Neuron (in vitro differentiated cells): ENCODE measurements at regions not wholly inside any gene's neighbourhood (a gene's known extent, or its start where the extent isn't known, plus 50 kb on each side); places are given as distances from the start of the nearest gene placed in this dataset.
"Not testable (repeated sequence)": the region's sequence is repeated elsewhere in the genome, so short reads cannot be mapped to it uniquely, and the experiment has no call there.

Source experiments
- H2AFZ ChIP-seq: one replicate; pipeline ENCODE4 v1.6.1; 2013; ENCODE audit warnings: low read depth, mild to moderate bottlenecking, inconsistent platforms, low read length, moderate library complexity
- H3K27me3 ChIP-seq: one replicate; pipeline ENCODE4 v1.6.1; 2013; ENCODE audit warnings: low read length; ENCODE audit not compliant: insufficient read depth
- H3K36me3 ChIP-seq: one replicate; pipeline ENCODE4 v1.6.1; 2013; ENCODE audit warnings: low read length; ENCODE audit not compliant: insufficient read depth
- H3K4me1 ChIP-seq: one replicate; pipeline ENCODE4 v1.6.1; 2013; ENCODE audit warnings: low read length; ENCODE audit not compliant: insufficient read depth
- H3K4me3 ChIP-seq: 2 replicates; pipeline ENCODE4 v1.5.1; 2013; ENCODE audit warnings: mild to moderate bottlenecking, low read length, moderate library complexity
- H3K9me3 ChIP-seq: one replicate; pipeline ENCODE4 v1.6.1; 2013; ENCODE audit warnings: low read length

DNA sequence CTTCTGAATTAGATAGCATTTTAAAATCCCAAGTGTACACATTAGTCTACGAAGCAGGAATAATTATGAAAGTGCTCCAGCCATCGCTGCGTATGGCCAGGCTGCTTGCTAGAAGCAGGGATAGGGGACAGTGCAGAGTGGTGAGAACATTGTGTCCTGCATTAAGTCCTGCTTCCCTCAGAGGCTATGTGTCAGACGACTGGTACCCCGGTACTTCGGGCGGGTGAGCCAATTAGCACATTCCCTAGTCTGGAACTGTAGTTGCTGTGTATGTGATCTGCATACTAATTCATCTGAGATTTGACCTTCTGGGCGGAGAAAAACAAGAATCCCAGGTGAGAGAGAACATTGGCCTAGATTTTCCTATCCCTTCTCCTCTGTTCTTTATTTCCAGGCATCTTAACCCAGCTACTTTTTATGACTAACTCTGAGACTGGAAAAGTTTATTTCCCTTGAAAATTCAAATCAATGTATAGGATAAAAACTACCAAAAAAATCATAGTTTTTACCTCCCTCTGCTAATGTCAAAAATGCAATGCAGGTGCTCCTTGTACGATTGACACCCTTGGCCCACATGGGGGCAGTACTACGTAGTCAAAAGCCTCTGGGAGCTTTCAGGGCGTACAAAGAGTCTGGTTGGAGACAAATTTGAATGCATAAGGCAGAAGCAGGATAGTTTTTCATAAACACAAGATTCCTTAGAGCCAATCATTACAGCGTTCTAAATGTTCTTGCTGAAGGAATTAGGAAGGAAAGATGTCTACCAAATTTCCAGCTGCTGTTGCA lies 764.3 kb downstream of the NOVA1 start:
- H3K27me3 ChIP-seq: no peaks in the 10 kb centered on the region
- H3K4me1 ChIP-seq: peaks cover 3% of the 10 kb centered on the region
- peaks cover 20% of the 10 kb centered on the region for H3K36me3 ChIP-seq
- no peak overlapping the region for H2AFZ ChIP-seq
- no peaks in the 10 kb centered on the region for H3K9me3 ChIP-seq
- no peak overlapping the region for H3K4me3 ChIP-seq

DNA sequence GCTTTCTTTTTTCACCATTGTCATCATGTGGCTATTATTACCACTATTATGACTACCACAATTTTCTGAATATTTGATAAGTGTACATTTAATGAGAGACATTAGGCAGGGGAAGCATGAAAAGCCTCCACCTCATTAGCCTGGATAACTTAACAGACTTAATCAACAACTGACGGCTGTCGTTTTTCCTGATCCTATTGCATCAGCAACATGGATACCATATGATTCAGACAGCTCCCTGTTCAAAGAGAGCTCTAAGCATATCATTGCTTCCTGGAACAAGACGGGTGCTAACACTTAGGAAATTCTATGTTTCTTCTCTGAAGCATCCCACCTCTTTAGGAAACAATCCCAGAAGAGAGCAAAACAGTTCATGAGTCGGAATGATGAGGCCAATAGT lies 765.2 kb downstream of the NOVA1 start:
- H3K4me1 ChIP-seq: peaks cover 3% of the 10 kb centered on the region
- H2AFZ ChIP-seq: no peak overlapping the region
- no peaks in the 10 kb centered on the region for H3K9me3 ChIP-seq
- peaks cover 21% of the 10 kb centered on the region for H3K36me3 ChIP-seq
- no peaks in the 10 kb centered on the region for H3K27me3 ChIP-seq
- no peak overlapping the region for H3K4me3 ChIP-seq

GRCh38 chr14:25828562-25828961 lies 769.3 kb downstream of the NOVA1 start:
- H3K36me3 ChIP-seq: peaks cover 16% of the 10 kb centered on the region
- H3K4me3 ChIP-seq: no peak overlapping the region
- H3K9me3 ChIP-seq: no peaks in the 10 kb centered on the region
- no peaks in the 10 kb centered on the region for H3K4me1 ChIP-seq
- H2AFZ ChIP-seq: no peak overlapping the region
- no peaks in the 10 kb centered on the region for H3K27me3 ChIP-seq

- no peaks in the 10 kb centered on the region for H3K27me3 ChIP-seq
- peaks cover 11% of the 10 kb centered on the region for H3K36me3 ChIP-seq
- no peak overlapping the region for H2AFZ ChIP-seq
- H3K4me1 ChIP-seq: no peaks in the 10 kb centered on the region
- no peaks in the 10 kb centered on the region for H3K9me3 ChIP-seq
- H3K4me3 ChIP-seq: no peak overlapping the region
These were observed 771.7 kb downstream of the NOVA1 start for GRCh38 chr14:25826105-25826504.

DNA sequence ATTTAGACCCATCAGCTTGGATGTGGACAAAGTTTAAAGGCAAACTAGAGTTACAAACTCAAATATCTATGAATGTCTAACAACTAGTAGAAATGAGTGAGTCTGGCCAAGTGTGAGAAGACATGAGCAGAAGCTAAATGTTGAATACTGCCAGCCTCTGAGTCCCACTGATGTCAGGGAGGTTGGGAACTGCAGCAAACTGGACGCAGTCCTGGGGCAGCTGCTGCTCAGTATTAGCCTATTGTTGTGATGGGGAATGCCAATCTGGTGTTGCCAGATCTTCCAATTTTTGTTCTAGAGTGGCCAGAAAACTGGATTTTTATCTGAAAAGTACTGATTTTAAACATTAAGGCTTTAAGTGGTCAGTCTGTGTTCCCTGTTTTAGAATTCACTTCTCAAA lies 770.4 kb upstream of the STXBP6 start:
- H3K27me3 ChIP-seq: no peaks in the 10 kb centered on the region
- no peak overlapping the region for H2AFZ ChIP-seq
- no peak overlapping the region for H3K4me3 ChIP-seq
- H3K9me3 ChIP-seq: no peaks in the 10 kb centered on the region
- no peaks in the 10 kb centered on the region for H3K4me1 ChIP-seq
- H3K36me3 ChIP-seq: peaks cover 2% of the 10 kb centered on the region

GRCh38 chr14:25814622-25815021 lies 764.7 kb upstream of the STXBP6 start:
- not testable (repeated sequence) for H3K4me3 ChIP-seq, H3K27me3 ChIP-seq, H3K36me3 ChIP-seq, H3K9me3 ChIP-seq, H2AFZ ChIP-seq, H3K4me1 ChIP-seq

- no peaks in the 10 kb centered on the region for H3K36me3 ChIP-seq
These were observed 753.6 kb upstream of the STXBP6 start for GRCh38 chr14:25803386-25804018.

DNA sequence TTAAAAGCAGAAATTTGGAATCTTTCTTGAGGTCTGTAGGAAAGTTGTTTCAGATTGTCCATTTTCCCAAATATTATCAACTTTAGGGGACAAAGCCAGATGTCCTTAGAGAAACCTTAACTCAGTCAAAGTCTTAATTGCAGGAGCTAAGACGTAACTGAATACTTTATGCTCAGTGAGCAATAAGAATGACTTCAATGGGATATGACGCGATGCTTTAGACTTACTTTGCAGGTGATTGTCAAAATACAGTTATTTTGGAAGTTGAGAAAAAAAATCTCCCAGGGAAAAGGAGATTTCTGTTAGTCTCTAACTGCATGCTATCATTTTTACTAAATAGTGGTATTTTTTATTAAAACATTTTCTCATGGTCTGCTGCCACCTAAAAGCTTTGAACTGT lies 750.9 kb upstream of the STXBP6 start:
- Histone ChIP-seq H3K4me1 (no peaks in the 10 kb centered on the region), H2AFZ (no peak overlapping the region), H3K4me3 (no peak overlapping the region), H3K9me3 (no peaks in the 10 kb centered on the region), H3K36me3 (no peaks in the 10 kb centered on the region), H3K27me3 (no peaks in the 10 kb centered on the region)

More at GRCh38 chr14:25803386-25804018, 753.6 kb upstream of the STXBP6 start:
- Histone ChIP-seq H2AFZ (no peak overlapping the region), H3K4me3 (no peak overlapping the region), H3K27me3 (no peaks in the 10 kb centered on the region), H3K9me3 (no peaks in the 10 kb centered on the region), H3K4me1 (no peaks in the 10 kb centered on the region)

- no peak overlapping the region for H2AFZ ChIP-seq
- H3K9me3 ChIP-seq: peaks cover 2% of the 10 kb centered on the region
- no peak overlapping the region for H3K4me3 ChIP-seq
- no peaks in the 10 kb centered on the region for H3K27me3 ChIP-seq
- peaks cover 6% of the 10 kb centered on the region for H3K36me3 ChIP-seq
- no peaks in the 10 kb centered on the region for H3K4me1 ChIP-seq
These were observed 738.3 kb upstream of the STXBP6 start for GRCh38 chr14:25788252-25788651.

DNA sequence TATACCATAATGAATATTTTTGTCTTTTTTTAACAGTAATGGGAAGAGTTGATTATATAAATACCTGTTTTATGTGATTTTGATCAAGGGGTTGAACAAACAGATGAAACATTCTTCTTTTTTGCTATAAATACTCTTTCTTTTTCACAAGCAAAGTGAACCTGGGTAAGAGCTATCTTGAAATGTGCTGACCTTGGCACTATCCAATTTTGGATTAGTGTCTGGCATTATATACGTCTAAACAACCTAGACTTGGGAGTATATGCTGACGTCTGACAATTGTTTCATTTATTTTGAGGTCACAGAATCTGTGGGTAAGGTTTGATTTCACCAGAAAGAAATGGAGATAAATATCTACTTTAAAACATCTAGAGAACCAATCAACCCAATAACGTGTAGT lies 716.0 kb upstream of the STXBP6 start:
- no peak overlapping the region for H2AFZ ChIP-seq
- H3K4me1 ChIP-seq: peaks cover 10% of the 10 kb centered on the region
- no peak overlapping the region for H3K4me3 ChIP-seq
- no peaks in the 10 kb centered on the region for H3K36me3 ChIP-seq
- no peaks in the 10 kb centered on the region for H3K27me3 ChIP-seq
- H3K9me3 ChIP-seq: no peaks in the 10 kb centered on the region

DNA sequence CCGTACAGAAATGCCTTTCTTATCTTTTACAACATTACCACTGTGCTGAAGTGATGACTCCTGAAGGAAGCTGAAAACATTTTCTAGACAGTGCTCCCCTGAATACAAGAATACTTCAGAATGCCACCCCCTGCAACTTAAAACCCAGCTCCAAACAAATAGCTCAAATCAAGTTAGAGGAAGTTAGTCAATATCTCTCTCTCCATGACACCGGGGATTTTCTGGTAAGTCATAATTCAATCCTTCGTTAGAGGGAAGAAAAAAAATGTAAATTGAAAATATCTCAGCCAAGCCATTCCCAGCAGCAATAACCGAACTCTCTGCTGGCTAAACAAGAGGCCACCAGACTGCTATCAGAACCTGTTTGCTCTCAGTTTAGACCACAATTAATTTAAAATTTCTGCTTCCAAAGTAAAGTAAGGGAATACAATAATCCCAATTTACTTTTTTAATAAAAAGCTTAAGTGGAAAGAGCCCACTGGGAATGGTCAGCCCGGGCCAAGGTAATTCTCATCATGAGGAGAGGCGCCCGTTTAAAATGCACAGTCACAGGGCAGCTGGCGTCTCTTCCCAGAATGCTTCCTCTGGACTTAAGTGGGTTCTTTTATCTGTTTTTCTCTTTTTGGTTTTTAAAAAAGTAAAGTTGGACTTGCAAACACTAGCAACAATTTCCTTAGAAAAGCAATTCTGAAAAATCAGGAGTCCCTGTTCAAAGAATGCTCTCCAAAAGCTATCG lies 710.1 kb upstream of the STXBP6 start:
- Histone ChIP-seq H3K4me3 (no peak overlapping the region), H3K9me3 (no peaks in the 10 kb centered on the region), H3K36me3 (no peaks in the 10 kb centered on the region), H2AFZ (no peak overlapping the region), H3K27me3 (no peaks in the 10 kb centered on the region), H3K4me1 (peaks cover 8% of the 10 kb centered on the region)

DNA sequence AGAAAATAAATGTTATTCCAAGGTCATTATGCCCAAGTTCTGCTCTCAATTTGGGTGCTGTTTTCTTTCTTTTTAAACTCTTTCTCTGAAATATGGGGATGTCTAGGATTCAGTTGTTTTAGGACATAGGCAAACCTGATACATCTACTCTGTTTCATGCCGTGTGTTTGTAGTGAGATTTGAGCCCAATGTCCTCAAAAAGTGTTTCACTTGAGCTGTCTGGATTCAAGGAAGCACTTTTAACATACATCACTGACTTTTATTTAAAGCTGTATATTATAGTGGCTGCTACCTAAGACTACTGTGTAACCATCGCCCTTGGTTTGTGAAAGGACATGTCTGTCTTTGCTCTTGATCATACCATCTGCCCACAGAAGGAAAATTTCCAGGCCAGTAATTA lies 709.3 kb upstream of the STXBP6 start:
- no peaks in the 10 kb centered on the region for H3K36me3 ChIP-seq
- no peaks in the 10 kb centered on the region for H3K27me3 ChIP-seq
- peaks cover 8% of the 10 kb centered on the region for H3K4me1 ChIP-seq
- H3K9me3 ChIP-seq: no peaks in the 10 kb centered on the region
- H3K4me3 ChIP-seq: no peak overlapping the region
- H2AFZ ChIP-seq: no peak overlapping the region

GRCh38 chr14:25757364-25757763 lies 707.4 kb upstream of the STXBP6 start:
- no peaks in the 10 kb centered on the region for H3K36me3 ChIP-seq
- H3K4me1 ChIP-seq: peaks cover 8% of the 10 kb centered on the region
- no peak overlapping the region for H2AFZ ChIP-seq
- no peaks in the 10 kb centered on the region for H3K9me3 ChIP-seq
- H3K4me3 ChIP-seq: no peak overlapping the region
- H3K27me3 ChIP-seq: no peaks in the 10 kb centered on the region
